Dedifferentiated amniotic fluid mesenchymal stem cell (primary cell): ENCODE measurements at regions not wholly inside any gene's neighbourhood (a gene's known extent, or its start where the extent isn't known, plus 50 kb on each side); places are given as distances from the start of the nearest gene placed in this dataset.

Experiments
- DNase-seq: peaks from one replicate; pipeline ENCODE4 v3.0.0-alpha.2; 2016; ENCODE audit errors: extremely low spot score

GRCh38 chr13:58187881-58188280, 556.3 kb downstream of the PCDH17 start:
- DNase-seq, result no peak

GRCh38 chr13:58190577-58190976, 559.0 kb downstream of the PCDH17 start:
- no peak for DNase-seq

DNA sequence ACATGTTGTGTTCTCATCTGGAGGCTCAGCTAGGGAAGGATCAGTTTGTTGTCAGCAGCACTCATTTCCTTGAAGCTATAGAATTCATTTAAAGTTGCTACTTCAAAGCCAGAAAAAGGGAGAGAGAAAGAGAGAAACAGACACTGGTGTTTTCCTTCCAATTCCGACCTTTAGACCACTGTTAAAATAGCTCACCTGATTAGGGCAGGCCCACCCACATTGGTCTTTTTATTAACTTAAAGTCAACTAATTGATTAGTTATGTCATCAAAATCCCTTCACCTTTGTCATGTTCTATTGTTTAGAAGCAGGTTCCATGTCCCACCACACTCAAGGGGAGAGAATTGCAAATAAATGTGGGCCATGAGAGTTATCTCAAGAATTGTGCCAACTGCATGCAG, 560.2 kb downstream of the PCDH17 start:
- DNase-seq, result no peak

DNA sequence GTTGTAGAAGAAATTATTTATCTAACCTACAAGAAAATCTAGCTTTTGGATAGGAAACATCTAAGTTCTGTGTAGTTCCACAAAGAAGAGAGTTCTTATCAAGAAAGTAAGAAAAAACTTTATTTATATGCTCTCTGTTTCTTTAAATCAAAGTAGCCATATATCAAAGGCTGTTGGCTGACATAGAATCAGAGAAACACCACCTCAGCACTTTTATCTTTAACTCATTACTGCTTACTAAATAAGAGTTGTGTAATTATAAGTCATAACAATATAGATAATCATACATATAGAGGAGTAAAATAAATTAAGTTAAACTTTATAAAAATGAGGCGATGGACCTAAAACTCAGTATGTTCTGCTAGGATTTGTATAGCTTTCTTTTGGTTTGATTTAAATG, 570.6 kb downstream of the PCDH17 start:
- DNase-seq, result no peak

DNA sequence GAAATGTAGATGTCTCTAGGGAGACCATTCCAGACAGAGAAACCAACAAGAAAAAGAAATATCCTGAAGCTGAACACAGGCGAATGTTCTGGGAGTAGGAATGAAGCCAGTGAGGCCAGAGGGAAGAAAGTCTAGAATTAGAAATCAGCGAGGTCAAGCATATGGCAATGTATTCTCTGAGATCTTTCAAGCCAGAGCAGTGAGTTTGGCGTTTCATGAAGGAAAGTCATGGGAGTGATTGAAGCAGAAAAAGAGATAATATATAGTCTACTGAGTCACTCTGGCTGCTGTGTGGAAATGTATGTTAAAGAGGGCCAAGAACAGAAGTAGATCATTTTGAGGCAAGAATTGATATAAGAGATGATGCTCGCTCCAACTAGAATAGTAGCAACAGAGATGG, 576.0 kb downstream of the PCDH17 start:
- no peak for DNase-seq

DNA sequence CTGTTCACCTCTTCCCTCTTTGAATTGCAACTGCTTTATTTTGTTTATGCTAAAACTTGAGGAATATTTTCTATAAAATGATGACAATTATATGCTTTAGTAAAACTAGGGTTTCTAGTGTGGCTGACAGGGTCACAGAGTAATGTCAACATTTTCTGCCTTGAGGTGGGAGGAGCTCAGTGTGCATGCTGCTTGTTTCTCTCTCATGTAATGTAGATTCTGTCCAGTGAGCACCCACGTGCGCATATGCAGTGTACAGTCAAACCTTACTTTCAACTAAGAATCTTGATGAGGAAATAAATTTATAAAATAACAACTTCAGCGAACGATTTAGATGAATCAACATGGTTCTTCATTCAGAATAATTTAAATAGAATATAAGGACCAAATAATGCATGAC, 603.9 kb downstream of the PCDH17 start:
- DNase-seq, result no peak

DNA sequence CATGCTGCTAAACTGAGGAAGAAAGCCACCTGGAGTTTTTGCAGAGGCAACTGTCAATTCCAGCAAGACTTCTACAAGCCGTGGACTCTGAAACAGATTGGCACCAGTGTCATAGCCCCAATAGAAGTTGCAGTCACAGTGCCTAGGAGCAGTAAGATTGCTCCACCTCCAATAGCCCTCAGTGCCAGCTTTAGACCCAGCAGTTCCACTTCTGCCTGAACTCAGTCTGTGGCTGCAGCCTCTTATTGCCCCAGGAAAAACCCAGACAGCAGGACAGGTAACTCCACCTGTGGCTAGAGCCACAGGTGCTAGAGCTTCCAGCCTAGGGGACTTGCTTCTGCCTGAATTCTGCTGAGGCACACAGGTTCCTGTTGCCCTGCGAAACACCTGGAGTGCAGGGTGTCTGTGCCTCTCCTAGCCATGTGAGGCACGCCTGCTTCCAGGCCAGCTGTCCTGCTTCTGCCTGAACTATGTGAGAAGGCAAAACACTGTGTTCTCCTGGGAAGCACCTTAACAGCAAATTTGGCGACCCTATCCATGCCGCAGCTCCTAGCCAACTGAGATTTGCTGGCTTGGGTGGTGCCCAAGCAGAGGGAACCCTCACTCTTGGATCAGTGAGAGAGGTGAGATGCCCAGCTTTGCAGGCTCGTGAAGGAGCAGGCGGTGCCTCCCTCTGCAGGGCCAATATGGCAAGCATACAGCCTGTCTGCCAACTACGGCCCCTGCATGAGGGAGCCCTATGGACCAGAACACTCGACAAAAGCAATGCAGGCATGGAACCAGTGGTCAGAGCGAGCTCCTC, 607.6 kb downstream of the PCDH17 start:
- no peak for DNase-seq

DNA sequence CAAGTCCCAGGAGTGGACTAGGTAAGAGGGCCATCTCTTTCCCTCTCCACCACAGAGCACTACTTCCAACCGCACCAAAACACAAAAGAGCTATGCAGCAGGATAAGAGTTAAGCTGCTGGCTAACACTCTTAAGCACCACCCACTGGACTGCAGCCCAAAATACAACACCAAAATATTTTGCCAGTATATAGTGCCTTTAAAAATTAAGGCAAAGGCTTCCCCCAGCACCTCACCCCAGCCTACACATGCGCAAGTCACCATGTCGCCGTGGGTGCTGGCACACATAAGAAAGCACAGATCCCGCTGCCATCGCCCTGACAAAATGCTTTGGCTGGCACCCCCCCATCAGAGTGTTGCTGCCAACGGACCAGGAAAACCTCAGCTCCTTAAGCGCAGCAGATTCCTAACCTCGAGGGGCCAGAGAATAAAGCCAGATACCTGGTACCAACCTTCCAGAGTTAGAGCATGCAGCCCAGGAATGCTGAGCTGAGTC, 608.3 kb downstream of the PCDH17 start:
- no peak for DNase-seq

- DNase-seq, result no peak
Observed at GRCh38 chr13:58247080-58247479, 615.5 kb downstream of the PCDH17 start.

DNA sequence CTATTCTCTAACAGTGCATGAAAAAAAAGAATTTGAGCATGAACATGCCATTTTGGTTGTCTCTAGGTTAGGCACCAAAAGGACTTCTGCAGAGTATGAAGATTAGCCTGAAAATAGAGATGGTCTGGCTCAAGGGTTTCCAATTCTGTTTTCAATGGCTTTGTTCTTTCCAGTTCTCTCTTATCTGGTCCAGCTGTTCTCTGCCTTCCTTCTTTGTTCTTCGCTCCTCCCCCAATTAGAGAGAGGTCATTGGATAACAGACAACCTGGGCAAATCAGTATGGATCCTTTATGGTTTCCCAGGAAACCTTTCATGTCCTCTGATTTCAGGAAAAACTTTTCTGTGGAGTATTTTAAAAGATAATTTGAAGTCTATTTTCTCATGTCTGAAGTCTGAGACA, 623.4 kb downstream of the PCDH17 start:
- DNase-seq, result no peak

DNA sequence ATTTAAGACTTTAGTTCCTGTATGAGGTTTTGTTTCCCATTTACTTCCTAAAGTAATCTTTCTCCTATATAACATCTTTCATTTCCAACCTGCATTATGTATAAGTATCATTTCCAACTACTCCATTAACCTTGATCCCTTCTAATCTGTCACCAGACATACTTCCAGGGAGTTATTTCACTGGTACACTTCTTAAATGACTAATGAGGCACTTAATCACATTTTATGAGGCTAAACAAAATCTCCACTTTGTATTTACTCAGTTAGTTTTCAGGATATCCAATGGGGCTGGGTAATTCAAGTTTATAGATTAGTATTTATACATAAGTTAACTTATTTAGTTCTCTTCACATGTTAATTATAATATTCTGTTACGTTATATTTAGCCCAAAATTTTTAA, 634.7 kb downstream of the PCDH17 start:
- no peak for DNase-seq

DNA sequence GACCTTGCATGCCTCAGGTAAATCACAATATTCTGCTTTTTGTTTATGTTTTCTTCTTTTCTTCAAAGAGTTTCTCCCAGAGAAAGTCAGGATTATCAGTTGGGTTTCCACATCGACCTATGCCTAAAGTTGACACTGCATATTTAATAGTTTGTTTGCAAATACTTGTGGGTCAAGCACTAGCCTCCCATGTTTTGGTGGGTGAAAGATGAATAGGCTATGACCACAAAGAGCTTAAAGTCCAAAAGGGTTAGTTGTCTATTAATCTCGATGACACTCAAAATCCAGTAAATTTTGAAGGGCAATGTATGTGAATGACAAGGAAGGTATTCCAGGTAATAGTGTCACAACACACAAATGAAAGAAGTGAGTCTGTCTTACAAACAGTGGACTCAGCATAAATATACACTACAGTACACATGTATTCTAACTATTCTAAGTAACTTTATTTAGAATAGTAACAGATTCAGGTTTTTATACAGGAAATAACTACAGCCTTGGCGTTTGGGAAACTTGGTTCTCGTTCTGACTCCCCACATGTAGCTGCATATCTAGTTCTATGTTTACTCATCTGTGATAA, 667.1 kb downstream of the PCDH17 start:
- no peak for DNase-seq

GRCh38 chr13:58300224-58300623, 668.7 kb downstream of the PCDH17 start:
- DNase-seq, result no peak

DNA sequence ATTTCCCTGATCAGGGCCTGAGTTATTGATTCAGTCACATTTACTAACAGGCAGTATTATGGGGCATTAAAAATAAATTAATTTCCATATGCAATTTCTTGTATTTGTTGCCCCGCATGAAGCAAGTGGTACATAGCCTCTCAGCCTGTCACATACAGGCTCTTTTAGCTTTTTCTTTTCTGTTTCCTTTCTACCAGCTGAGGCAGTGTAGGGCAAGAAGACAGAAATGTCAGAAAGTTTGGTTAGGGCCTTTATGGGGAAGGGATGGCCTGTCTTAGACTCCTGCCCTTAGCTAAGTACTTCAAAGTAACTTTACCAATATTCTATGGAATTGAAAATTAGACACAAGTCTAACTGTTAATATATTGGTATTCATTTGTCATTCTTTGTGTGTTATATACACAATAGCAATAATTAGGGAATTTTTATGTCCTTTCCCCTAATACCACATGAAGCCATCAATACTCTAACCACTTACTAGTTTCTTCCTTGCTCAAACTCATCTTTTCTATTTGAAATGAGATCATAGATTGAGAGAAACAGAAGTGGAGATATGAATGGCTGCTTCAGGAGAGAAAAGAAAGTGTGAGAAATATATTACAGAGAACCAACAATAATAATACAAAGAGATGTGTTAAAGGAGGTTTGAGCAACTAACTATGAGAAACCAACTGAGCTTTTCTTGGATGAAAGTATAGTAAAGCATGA, 669.6 kb downstream of the PCDH17 start:
- DNase-seq, result no peak

GRCh38 chr13:58302349-58302748, 670.8 kb downstream of the PCDH17 start:
- no peak for DNase-seq

GRCh38 chr13:58306062-58306461, 674.5 kb downstream of the PCDH17 start:
- no peak for DNase-seq

DNA sequence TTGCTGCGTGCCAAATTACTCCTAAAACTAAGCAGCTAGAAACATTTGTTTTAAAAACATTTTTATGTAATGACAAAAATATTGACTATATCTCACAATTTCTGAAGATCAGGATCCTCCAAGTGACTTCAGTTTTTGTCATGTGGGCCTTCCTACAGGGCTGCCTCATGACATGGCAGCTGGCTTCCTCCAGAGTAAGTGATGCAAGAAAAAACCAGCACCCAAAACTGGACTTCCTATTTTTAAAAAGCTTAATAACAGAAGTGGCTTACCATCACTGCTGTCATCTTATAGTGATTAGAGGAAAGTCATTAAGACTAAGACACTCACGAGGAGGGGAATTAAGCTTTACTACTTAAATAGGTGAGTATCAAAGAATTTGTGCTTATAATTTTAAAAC, 681.7 kb downstream of the PCDH17 start:
- no peak for DNase-seq

- no peak for DNase-seq
Observed at GRCh38 chr13:58318495-58319167, 687.1 kb downstream of the PCDH17 start.

DNA sequence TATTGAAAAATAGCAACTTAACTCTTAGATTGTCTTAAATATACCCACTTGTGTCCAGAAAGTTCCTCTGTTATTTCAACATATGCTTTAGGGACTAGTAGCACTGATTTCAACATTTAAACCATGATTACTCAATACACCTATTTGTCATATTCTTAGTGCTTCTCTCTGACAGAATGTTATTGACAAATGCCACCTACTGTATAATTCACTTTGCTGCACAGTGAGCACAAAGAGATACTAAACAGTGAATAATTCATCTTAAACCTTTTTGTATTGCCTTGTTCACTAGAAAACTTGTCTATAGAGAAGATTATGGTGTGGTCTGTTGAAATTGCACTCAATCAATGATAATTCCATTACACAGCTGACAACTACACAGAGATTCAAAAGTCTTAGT, 692.6 kb downstream of the PCDH17 start:
- DNase-seq, result no peak

DNA sequence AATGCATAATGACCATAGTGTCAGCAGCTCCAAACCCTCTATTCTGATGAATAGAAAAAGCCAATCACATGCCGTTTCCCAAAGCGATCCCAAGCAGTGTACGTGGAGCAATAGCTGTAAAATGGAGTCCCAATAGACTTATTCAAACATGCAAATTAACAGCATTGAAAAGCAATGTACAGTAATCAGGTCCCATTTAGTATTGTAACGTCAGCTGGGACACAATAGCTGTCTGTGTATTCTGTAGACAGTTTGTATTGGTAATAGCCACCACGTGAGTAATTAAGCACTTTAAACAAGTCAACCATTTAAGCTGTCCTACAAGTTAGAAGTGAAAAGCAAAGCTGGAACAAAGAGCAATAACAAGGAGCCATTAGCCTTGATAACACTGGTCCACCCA, 698.2 kb downstream of the PCDH17 start:
- no peak for DNase-seq

DNA sequence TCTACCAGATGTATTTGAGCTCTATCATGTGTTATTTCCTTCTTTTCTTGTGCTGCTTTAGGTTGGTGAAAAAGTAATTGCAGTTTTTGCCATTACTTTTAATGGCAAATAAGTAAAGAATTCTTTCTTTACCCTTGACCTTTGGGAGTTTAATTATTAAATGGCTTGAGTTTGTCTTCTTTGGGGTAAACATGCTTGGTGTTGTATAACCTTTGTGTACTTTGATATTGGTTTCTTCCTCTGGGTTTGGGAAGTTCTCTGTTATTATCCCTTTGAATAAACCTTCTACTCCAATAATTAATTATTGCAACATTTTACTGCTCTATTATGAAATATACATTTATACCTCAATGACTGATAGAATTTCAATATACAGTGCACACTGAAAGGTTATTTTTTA, 709.4 kb downstream of the PCDH17 start:
- no peak for DNase-seq

DNA sequence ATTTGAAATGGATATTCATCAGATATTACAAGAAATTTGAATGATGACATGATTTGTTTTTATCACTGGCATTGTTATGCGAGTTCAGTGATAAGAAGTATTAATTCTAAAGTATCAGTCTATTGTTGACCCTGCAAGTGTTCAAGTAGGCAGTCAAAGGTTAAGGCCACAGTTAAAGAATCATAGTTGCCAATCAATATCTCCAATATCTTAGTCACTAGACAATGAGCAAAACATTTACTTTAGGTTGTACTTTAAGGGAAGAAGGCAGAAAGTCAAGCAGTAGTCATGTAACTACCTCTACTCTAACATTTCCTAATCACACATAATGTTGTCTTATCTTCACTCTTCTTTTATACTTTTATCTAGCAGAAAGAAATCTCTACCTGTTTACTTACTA, 709.8 kb downstream of the PCDH17 start:
- DNase-seq, result no peak
